Stimulated activated naive CD8-positive, alpha-beta T cell treated with anti-CD3 and anti-CD28 coated beads, Interleukin-15, Interleukin-2, amounts not matched to agents 100 U/mL and 50 U/mL, for 24 hours (primary cell): ENCODE measurements at regions not wholly inside any gene's neighbourhood (a gene's known extent, or its start where the extent isn't known, plus 50 kb on each side); places are given as distances from the start of the nearest gene placed in this dataset.

Experiments used
- ATAC-seq: fragments of 150-1000 bp; cut with Tn5 transposase; one replicate; pipeline ENCODE4 v1.10.0; 2021
- DNase-seq: peaks from one replicate; pipeline ENCODE4 v3.0.0; 2021

DNA sequence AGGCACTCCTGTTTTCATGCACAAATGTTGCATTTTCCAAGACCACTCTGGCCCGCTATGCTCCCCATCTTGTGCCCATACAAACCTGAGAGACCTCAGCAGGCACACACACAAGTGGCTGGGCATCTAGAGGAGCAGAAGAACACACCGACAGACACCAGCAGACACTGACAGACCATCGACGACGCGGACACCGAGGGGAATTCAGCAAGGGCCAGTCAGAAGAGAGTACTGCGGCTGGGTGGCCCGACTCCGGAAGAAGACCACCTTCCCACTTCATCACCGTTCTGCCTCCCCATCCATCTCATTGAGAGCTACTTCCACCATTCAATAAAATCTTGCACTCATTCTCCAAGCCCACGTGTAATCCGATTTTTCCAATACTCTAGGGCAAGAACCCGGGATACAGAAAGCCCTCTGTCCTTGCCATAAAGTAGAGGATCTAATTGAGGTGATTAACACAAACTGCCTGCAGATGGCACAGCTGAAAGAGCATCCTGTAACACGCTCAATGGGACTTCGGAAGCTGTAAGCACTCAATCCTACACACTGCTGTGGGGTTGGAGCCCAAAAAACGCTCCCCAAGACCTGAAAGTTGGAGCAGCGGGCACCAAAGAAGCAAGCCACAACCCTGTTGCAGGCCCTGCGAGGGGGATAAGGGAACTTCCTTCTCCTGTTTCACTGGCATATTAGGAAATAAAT lies 780.9 kb downstream of the ARAP2 start:
- DNase-seq (no peak), ATAC-seq (no peak)

DNA sequence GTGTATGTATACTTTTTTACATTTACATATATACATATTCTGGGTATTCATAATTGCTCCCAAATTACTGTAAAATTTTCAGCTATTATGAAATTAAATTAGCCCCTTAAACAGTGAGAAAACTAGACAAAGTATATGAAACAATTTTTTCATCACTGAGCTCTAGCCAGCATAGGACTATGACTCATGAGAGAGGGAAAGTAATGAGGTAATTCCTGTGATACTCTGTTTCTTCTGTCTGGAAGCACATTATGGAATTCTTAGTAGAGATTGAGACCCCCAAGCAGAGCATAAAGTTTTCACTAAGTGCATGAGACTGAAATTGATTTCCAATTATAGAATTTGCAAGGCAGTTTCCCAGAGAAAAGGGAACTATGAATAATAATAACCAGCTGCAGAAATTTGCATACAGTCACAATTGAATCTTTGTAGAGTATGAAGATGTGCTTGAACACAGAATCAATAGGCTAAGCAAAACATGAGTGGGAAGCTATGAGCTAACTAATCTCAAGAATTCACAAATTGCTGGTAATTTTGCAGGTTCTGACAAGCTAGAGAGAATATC lies 779.3 kb downstream of the ARAP2 start:
- no peak for DNase-seq
- ATAC-seq, result no peak

- DNase-seq (no peak), ATAC-seq (no peak)
These were observed 753.2 kb downstream of the ARAP2 start for GRCh38 chr4:35491093-35491492.

DNA sequence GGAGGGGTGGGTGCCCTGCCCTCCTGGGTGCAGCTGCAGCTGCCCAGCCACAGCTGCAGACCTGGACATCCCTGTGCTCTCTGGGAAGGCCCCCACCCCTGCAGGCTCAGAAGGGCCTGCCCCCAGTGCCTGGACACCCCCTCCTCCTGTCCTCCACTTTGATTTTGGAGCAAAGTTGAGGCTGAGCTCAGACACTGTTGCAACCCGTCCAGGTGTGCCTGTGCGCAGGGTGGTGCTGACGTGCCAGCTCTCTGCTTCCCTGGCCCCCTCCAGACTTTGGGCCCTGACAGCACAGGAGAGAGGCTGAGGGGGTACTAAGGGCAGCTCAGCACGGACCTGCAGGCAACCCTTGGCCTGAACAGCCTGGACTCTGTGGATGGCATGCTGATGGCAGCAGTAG lies 750.3 kb downstream of the ARAP2 start:
- no peak for DNase-seq
- ATAC-seq, result no peak

GRCh38 chr4:35494955-35495354 lies 749.4 kb downstream of the ARAP2 start:
- ATAC-seq, result no peak
- no peak for DNase-seq

DNA sequence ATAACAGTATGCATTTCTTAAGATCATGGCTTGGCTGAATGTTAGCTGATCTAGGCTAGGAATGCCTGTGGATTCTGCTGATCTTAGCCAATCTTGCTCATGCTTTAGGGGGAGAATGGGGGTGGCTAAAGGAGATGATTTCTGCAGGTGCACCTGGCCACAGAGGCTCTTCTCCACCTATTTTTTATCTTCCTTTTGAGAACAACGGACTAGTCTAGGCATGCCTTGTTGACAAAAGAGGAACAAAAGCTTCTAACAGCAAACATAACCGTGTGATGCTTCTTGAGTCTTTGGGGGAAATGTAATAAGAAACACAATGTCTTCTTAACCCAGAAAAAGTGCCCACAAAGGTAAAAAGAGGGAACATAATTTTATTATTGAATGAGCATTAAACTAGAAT lies 743.5 kb downstream of the ARAP2 start:
- DNase-seq (no peak), ATAC-seq (no peak)

DNA sequence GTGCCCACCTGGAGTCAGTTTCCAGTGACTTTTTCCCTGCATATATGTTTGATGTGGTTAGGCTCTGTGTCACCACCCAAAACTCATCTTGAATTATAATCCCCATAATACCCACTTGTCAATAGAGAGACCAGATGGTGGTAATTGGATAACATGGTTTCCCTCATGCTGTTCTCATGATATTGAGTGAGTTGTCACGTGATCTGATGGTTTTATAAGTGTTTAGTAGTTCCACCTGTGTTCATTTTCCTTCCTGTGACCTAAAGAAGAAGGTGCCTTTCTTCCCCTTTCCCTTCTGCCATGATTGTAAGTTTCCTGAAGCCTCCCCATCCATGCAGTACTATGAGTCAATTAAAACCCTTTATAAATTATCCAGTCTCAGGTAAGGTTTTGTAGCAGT lies 740.9 kb downstream of the ARAP2 start:
- DNase-seq, result no peak
- ATAC-seq, result no peak

GRCh38 chr4:35506161-35506560 lies 738.2 kb downstream of the ARAP2 start:
- no peak for DNase-seq
- no peak for ATAC-seq

DNA sequence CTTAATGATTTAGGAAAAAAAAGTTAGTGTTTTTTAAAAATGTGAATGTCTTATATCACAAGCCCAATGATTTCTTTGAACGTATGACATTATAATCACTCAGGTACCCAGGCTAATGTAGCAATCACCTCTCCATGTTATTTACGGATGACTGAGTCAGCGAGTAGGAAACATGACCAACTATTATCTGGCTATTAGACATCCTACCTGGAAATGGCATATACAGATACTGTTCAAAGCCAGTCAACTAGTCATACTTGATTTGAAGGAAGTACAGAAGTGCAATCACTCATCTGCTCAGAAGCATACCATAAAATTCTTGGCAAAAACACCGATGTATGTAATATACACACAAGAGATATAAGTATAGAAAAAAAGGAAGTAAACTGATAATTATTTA lies 732.5 kb downstream of the ARAP2 start:
- DNase-seq (no peak), ATAC-seq (no peak)

DNA sequence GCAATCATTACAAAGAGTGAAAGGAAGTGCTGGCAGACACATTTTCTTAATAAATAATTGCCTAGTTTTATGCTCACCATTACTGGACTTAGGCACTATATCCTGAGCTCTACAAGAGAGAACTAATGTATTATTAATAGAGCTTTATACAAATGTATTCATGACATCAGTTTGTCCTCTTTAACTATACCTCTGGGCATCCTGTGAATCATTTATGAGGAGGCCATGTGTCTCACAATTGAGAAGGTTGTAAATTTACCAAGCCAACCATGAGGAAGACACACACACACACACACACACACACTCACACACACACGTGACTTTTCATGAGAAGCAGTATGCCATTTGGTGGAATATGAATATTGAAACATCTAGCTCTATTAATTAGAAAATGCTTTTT lies 728.2 kb downstream of the ARAP2 start:
- no peak for DNase-seq

GRCh38 chr4:35520059-35520458 lies 724.3 kb downstream of the ARAP2 start:
- no peak for ATAC-seq
- no peak for DNase-seq

More for the DNA sequence above, 728.2 kb downstream of the ARAP2 start:
- no peak for ATAC-seq

DNA sequence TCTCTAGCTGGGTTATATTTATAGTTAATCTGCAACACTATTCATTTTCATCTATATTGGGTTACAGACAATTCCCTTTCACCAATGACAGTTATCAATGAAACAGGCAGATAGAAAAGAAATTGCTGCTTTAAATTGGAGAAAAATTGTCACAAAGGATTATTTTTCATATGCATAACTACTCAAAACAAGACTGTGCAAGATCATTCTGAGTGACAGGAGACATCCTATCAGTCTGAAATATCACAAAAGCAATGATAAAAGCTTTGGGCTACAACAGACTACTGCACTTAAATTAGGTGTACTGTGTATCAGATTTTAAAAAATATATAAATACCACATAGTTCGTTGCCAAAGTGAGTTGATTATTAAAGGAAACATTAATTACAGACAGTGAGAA lies 722.6 kb downstream of the ARAP2 start:
- ATAC-seq, result no peak
- DNase-seq, result no peak

DNA sequence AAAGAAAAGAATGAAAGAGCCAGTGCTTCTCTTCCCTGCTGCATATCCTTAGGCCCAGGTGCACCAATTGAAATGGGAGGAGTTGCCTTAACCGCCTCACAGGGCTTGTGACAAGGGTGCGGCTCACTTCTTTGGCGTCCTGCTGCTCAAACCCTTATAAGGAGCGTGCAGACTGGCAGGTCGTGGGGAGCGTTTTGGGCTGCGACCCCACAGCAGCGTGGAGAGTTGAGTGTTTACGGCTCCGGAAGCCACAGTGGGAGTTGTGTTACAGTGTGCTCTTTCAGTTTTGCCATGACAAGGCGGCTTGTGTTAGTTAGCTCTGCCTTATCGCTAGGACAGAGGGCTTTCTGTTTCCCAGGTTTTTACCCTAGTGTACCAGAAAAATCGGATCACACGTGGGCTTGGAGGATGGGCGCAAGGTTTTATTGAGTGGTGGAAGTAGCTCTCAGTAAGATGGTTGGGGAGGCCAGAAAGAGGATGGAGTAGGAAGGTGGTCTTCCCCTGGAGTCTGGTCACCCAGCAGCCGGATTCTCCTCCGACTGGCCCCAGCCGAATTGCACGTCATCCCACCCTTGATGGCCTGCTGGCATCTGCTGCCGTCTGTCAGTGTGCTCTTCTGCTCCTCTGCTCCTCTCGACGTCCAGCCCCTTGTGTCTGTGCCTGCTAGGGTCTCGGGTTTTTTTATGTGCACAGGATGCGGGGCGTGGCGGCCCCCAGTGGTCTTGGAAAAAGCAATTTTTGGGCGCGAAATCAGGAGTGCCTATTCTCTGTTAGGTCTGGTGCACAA lies 718.9 kb downstream of the ARAP2 start:
- peak; percentile 4 for DNase-seq
- peak; percentile 59 for ATAC-seq

- no peak for ATAC-seq
- no peak for DNase-seq
These were observed 717.9 kb downstream of the ARAP2 start for GRCh38 chr4:35526456-35526855.

DNA sequence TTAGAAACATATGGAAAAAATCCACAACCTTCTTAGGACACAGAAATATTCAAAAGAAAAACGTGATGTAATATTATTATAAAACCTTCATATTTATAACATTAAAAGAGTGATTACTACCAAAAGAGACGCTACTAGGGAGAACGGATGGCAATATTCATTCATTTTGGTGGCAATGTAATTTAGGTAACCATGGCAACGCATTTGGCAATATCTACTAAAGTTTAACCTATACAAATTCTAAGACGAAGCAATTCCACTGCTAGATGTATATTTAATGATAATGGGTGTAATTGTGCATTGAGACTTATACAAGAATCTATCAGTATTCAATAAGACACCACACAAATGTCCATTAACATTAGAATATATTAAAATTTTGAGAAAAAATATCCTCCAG lies 709.4 kb downstream of the ARAP2 start:
- no peak for DNase-seq
- ATAC-seq, result no peak

GRCh38 chr4:35538807-35539206 lies 705.5 kb downstream of the ARAP2 start:
- ATAC-seq (no peak), DNase-seq (no peak)

GRCh38 chr4:35539404-35540055 lies 704.8 kb downstream of the ARAP2 start:
- DNase-seq (no peak), ATAC-seq (no peak)

GRCh38 chr4:35541146-35541887 lies 703.0 kb downstream of the ARAP2 start:
- no peak for DNase-seq
- ATAC-seq, result no peak

DNA sequence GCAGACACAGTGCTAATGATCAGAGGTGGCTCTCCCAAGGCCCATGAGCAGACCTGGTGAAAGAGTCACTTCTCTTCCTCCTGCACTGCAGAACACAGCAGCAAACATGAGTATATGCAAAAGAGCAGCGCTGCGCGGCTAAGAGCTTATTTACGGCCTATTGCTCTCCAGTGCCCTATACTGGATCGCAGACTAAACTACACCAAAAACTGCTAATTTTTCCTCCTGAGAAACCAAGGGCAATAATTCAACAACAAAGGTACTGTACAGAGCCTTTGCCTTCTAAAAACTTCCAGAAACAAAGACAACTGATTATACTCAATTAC lies 702.5 kb downstream of the ARAP2 start:
- ATAC-seq (no peak), DNase-seq (no peak)

GRCh38 chr4:35548921-35549320 lies 695.4 kb downstream of the ARAP2 start:
- DNase-seq (no peak), ATAC-seq (no peak)

DNA sequence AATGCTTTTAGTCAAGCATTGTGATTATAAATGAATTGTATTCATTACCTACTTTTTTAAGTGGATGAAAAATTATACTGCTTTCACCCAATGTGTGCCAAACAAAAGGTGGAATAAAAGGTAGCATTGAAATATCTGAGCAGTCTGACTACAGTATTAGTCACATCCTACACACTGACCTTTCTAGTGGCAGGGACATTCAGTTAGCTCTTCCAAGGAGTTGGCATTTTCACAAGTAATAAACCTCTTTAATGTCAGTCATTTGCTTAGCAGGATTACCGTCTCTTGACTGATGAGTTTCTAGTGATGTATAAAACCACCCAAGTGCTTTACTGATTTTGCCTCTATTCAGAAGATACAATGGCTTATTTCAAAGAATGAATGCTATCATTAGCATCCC lies 687.9 kb downstream of the ARAP2 start:
- ATAC-seq (no peak), DNase-seq (no peak)

DNA sequence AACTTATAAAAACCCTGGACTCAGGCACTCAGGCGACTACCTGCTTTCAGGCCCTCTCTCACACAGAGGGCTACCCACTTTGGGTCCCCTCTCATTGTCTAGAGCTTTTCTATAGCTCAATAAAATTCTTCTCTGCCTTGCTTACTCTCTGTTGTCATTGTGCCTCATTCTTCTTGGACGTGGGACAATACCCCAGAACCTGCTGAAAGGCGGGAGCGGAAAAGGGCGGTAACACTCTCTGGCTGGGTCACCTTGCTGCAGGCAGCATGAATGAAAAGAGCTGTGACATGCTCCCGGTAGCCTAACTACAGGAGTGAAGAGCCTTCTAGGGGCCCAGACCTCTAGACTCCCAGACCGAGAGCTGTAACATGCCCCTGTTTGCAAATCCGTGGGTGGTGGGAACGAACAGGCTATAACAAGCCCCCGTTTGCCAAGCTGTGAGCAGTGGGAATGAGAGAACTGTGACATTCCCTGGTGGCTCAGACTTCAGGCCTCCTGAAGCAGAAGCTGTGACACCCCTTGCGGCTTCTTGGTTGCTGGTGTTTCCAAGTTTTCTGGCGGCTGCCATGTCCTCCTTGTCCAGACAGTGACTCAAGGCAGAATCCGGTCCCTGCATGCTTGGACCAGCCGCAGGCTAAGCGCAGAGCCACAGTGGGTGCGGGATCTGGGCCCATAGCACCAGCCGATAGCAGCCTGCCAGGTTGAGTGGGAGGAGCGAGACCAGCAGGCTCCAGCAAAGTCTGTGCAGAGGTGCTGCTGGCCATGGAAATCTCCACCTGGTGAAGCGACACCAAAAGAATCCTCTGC lies 684.6 kb downstream of the ARAP2 start:
- ATAC-seq (no peak), DNase-seq (no peak)
